H9 (cell line): ENCODE measurements at regions not wholly inside any gene's neighbourhood (a gene's known extent, or its start where the extent isn't known, plus 50 kb on each side); places are given as distances from the start of the nearest gene placed in this dataset.
"Not testable (repeated sequence)": the region's sequence is repeated elsewhere in the genome, so short reads cannot be mapped to it uniquely, and the experiment has no call there.

ENCODE experiments used
- DNase-seq: peaks from one replicate; pipeline ENCODE4 v3.0.0-alpha.2; 2017
- H2AFZ ChIP-seq: one replicate; pipeline ENCODE4 v1.6.1; 2013; ENCODE audit warnings: mild to moderate bottlenecking, low read length, control low read depth, moderate library complexity
- H2AK5ac ChIP-seq: 2 replicates; pipeline ENCODE4 v1.6.1; 2013; ENCODE audit warnings: low read length, control low read depth, mixed read lengths; ENCODE audit not compliant: insufficient read length
- H2BK120ac ChIP-seq: one replicate; pipeline ENCODE4 v1.6.1; 2013; ENCODE audit warnings: low read depth, mild to moderate bottlenecking, low read length, control low read depth, inconsistent platforms; ENCODE audit not compliant: poor library complexity, severe bottlenecking
- H2BK12ac ChIP-seq: 2 replicates; pipeline ENCODE4 v1.6.1; 2013; ENCODE audit warnings: low read length, control low read depth, mixed read lengths, low read depth; ENCODE audit not compliant: insufficient read length
- H2BK15ac ChIP-seq: 2 replicates; pipeline ENCODE4 v1.6.1; 2013; ENCODE audit warnings: low read depth, low read length, control low read depth
- H2BK20ac ChIP-seq: one replicate; pipeline ENCODE4 v1.6.1; 2013; ENCODE audit warnings: low read depth, mild to moderate bottlenecking, low read length, control low read depth, inconsistent platforms; ENCODE audit not compliant: poor library complexity, severe bottlenecking
- H2BK5ac ChIP-seq: 2 replicates; pipeline ENCODE4 v1.6.1; 2013; ENCODE audit warnings: low read length, control low read depth, mixed read lengths; ENCODE audit not compliant: insufficient read length
- H3K14ac ChIP-seq: 2 replicates; pipeline ENCODE4 v1.6.1; 2013; ENCODE audit warnings: low read length, control low read depth; ENCODE audit not compliant: insufficient read depth
- H3K18ac ChIP-seq: 2 replicates; pipeline ENCODE4 v1.6.1; 2013; ENCODE audit warnings: low read depth, mild to moderate bottlenecking, mixed read lengths, low read length, control low read depth; ENCODE audit not compliant: insufficient read length
- H3K23ac ChIP-seq: 2 replicates; pipeline ENCODE4 v1.6.1; 2013; ENCODE audit warnings: low read length, control low read depth, mixed read lengths, low read depth; ENCODE audit not compliant: insufficient read length
- H3K23me2 ChIP-seq: 2 replicates; pipeline ENCODE4 v1.6.1; 2013; ENCODE audit warnings: low read depth, mild to moderate bottlenecking, mixed read lengths, low read length, control low read depth; ENCODE audit not compliant: insufficient read length, poor library complexity, severe bottlenecking
- H3K27ac ChIP-seq: 2 replicates; pipeline ENCODE4 v1.5.1; 2013; ENCODE audit warnings: low read length, control low read depth, mixed read lengths, low read depth; ENCODE audit not compliant: insufficient read length
- H3K27me3 ChIP-seq: 2 replicates; pipeline ENCODE4 v1.6.1; 2013; ENCODE audit warnings: low read length, control low read depth, inconsistent platforms; ENCODE audit not compliant: insufficient read depth
- H3K4ac ChIP-seq: 2 replicates; pipeline ENCODE4 v1.6.1; 2013; ENCODE audit warnings: low read depth, mild to moderate bottlenecking, control low read depth, inconsistent platforms, low read length, moderate library complexity
- H3K4me1 ChIP-seq: 2 replicates; pipeline ENCODE4 v1.6.1; 2013; ENCODE audit warnings: low read length, control low read depth, inconsistent platforms; ENCODE audit not compliant: insufficient read depth
- H3K4me2 ChIP-seq: 2 replicates; pipeline ENCODE4 v1.6.1; 2013; ENCODE audit warnings: low read length, control low read depth, mixed read lengths; ENCODE audit not compliant: insufficient read length, insufficient read depth
- H3K56ac ChIP-seq: 2 replicates; pipeline ENCODE4 v1.6.1; 2013; ENCODE audit warnings: low read depth, mild to moderate bottlenecking, mixed read lengths, low read length, control low read depth; ENCODE audit not compliant: insufficient read length
- H3K79me1 ChIP-seq: 2 replicates; pipeline ENCODE4 v1.6.1; 2013; ENCODE audit warnings: low read depth, mild to moderate bottlenecking, moderate library complexity, low read length, control low read depth, inconsistent platforms; ENCODE audit not compliant: insufficient read depth, poor library complexity, severe bottlenecking
- H3K79me2 ChIP-seq: 2 replicates; pipeline ENCODE4 v1.6.1; 2013; ENCODE audit warnings: low read length, control low read depth, inconsistent platforms; ENCODE audit not compliant: insufficient read depth
- H3K9ac ChIP-seq: 2 replicates; pipeline ENCODE4 v1.6.1; 2013; ENCODE audit warnings: low read length, control low read depth, mixed read lengths; ENCODE audit not compliant: insufficient read length; ENCODE audit errors: extremely low read depth
- H3K9me3 ChIP-seq: one replicate; pipeline ENCODE4 v1.6.1; 2013; ENCODE audit warnings: low read depth, low read length, inconsistent platforms; ENCODE audit not compliant: control insufficient read depth
- H3T11ph ChIP-seq: one replicate; pipeline ENCODE4 v1.6.1; 2013; ENCODE audit warnings: mild to moderate bottlenecking, low read length, control low read depth, inconsistent platforms
- H4K20me1 ChIP-seq: one replicate; pipeline ENCODE4 v1.6.1; 2013; ENCODE audit not compliant: control insufficient read depth, insufficient read length, insufficient read depth
- H4K5ac ChIP-seq: 2 replicates; pipeline ENCODE4 v1.6.1; 2013; ENCODE audit warnings: low read depth, mild to moderate bottlenecking, mixed read lengths, low read length, control low read depth; ENCODE audit not compliant: insufficient read length
- H4K8ac ChIP-seq: replicated peaks from 2 replicates; pipeline ENCODE4 v1.6.1; 2013; ENCODE audit warnings: low read length, control low read depth, mixed read lengths, low read depth; ENCODE audit not compliant: insufficient read length
- H4K91ac ChIP-seq: 2 replicates; pipeline ENCODE4 v1.6.1; 2013; ENCODE audit warnings: low read depth, mild to moderate bottlenecking, moderate library complexity, mixed read lengths, low read length, control low read depth; ENCODE audit not compliant: insufficient read length
- H3K27ac Mint-ChIP-seq, 3 experiments: 2 replicates in 2 of 3; 3 replicates in 1 of 3; pipeline ENCODE4 v1.8.0; 2020 to 2021; ENCODE audit warnings: mixed read lengths in 3 of 3, mild to moderate bottlenecking in 1 of 3, moderate library complexity in 1 of 3
- H3K27me3 Mint-ChIP-seq: 2 replicates; pipeline ENCODE4 v1.8.0; 2021; ENCODE audit warnings: low read depth, mild to moderate bottlenecking, moderate library complexity, mixed read lengths
- H3K36me3 Mint-ChIP-seq, 3 experiments: 2 replicates in 2 of 3; 3 replicates in 1 of 3; pipeline ENCODE4 v1.8.0; 2020 to 2021; ENCODE audit warnings: low read depth in 3 of 3, mixed read lengths in 3 of 3; ENCODE audit not compliant: insufficient read depth in 1 of 3
- H3K4me1 Mint-ChIP-seq, 2 experiments: 2 replicates each; pipeline ENCODE4 v1.8.0; 2020; ENCODE audit warnings: mixed read lengths in 2 of 2
- H3K4me3 Mint-ChIP-seq, 2 experiments: 2 replicates in 1 of 2; 3 replicates in 1 of 2; pipeline ENCODE4 v1.8.0; 2020 to 2021; ENCODE audit warnings: mild to moderate bottlenecking in 2 of 2, mixed read lengths in 2 of 2, moderate library complexity in 1 of 2
- H3K9me3 Mint-ChIP-seq, 2 experiments: 2 replicates in 1 of 2; 3 replicates in 1 of 2; pipeline ENCODE4 v1.8.0; 2020; ENCODE audit warnings: mild to moderate bottlenecking in 2 of 2, mixed read lengths in 2 of 2, moderate library complexity in 1 of 2
- CTCF ChIP-seq: fragments of 200-600 bp; sonication (generic); conservative IDR thresholded peaks from 3 replicates; pipeline ENCODE4 v1.8.0; 2021; ENCODE audit warnings: antibody characterized with exemption, mild to moderate bottlenecking
- WGBS: extraction: QIAGEN DNeasy Blood & Tissue Kit; methylation state at CpG from one replicate; pipeline ENCODE4 v1.1.7; 2013; ENCODE audit warnings: missing lambda C conversion rate, low lambda C conversion rate, mixed read lengths; ENCODE audit not compliant: insufficient read length; ENCODE audit errors: extremely low coverage; 5-methylcytosine and 5-hydroxymethylcytosine counted together

GRCh38 chr3:61493339-61493738 is 68.0 kb upstream of the PTPRG start:
- Histone ChIP-seq H3T11ph (no peak overlapping the region), H2BK15ac (no peak overlapping the region), H3K23ac (no peak overlapping the region), H3K79me2 (no peaks in the 10 kb centered on the region), H3K27me3 (no peaks in the 10 kb centered on the region), H3K18ac (no peak overlapping the region), H3K4me1 (no peaks in the 10 kb centered on the region), H2AFZ (no peak overlapping the region), H3K4ac (no peak overlapping the region), H4K8ac (no peak overlapping the region), H3K56ac (no peak overlapping the region), H3K9me3 (no peaks in the 10 kb centered on the region), H3K79me1 (no peaks in the 10 kb centered on the region), H3K27ac (no peak overlapping the region), H2BK12ac (no peak overlapping the region), H2BK120ac (no peak overlapping the region), H4K91ac (no peak overlapping the region), H2BK5ac (no peak overlapping the region), H3K23me2 (no peaks in the 10 kb centered on the region), H3K9ac (no peak overlapping the region), H4K5ac (no peak overlapping the region), H3K14ac (no peak overlapping the region), H4K20me1 (no peaks in the 10 kb centered on the region), H2AK5ac (no peak overlapping the region), H2BK20ac (no peak overlapping the region), H3K4me2 (no peak overlapping the region)
- no CpG with 5 or more reads among the region's 3 CpGs for WGBS
- no peak overlapping the region for H3K27ac Mint-ChIP-seq
- DNase-seq: no peak
- no peaks in the 10 kb centered on the region for H3K9me3 Mint-ChIP-seq
- H3K36me3 Mint-ChIP-seq: no peaks in the 10 kb centered on the region
- TF ChIP-seq CTCF: no peak
- H3K4me1 Mint-ChIP-seq: no peaks in the 10 kb centered on the region
- no peaks in the 10 kb centered on the region for H3K27me3 Mint-ChIP-seq
- H3K4me3 Mint-ChIP-seq: no peak overlapping the region

- H4K20me1 ChIP-seq, H4K8ac ChIP-seq, H3K9me3 Mint-ChIP-seq, H3K18ac ChIP-seq, H2AK5ac ChIP-seq, H4K5ac ChIP-seq, H2BK120ac ChIP-seq, H3K4ac ChIP-seq, H3K23ac ChIP-seq, H3K4me1 Mint-ChIP-seq, H2BK15ac ChIP-seq, H3K56ac ChIP-seq, H2BK20ac ChIP-seq, H3K9me3 ChIP-seq, H3T11ph ChIP-seq, H3K27me3 ChIP-seq, H3K4me2 ChIP-seq, H3K79me2 ChIP-seq, H2BK5ac ChIP-seq, H3K36me3 Mint-ChIP-seq, H2BK12ac ChIP-seq, H3K79me1 ChIP-seq, H3K14ac ChIP-seq, H4K91ac ChIP-seq, H3K27me3 Mint-ChIP-seq, H2AFZ ChIP-seq, H3K4me3 Mint-ChIP-seq, DNase-seq, H3K4me1 ChIP-seq, H3K27ac ChIP-seq, H3K27ac Mint-ChIP-seq, H3K9ac ChIP-seq, H3K23me2 ChIP-seq: not testable (repeated sequence)
- no CpG with 5 or more reads among the region's 3 CpGs for WGBS
Observed at GRCh38 chr3:61494309-61494708, 67.1 kb upstream of the PTPRG start.
